Natural killer cell treated with Interleukin-12 subunit alpha and Interleukin-12 subunit beta and Interleukin-15 and Interleukin-18, amount 100 ng/mL, for 72 hours (primary cell): ENCODE measurements at regions not wholly inside any gene's neighbourhood (a gene's known extent, or its start where the extent isn't known, plus 50 kb on each side); places are given as distances from the start of the nearest gene placed in this dataset.

Source experiments
- ATAC-seq, 2 donors: fragments of 150-1000 bp; cut with Tn5 transposase in 1 of 2; sonication (Bioruptor Pico), chemical (Tn5 transposase) in 1 of 2; 2 replicates each; pipeline ENCODE4 v1.10.0; 2021
- DNase-seq: peaks from one replicate; pipeline ENCODE4 v3.0.0; 2022; ENCODE audit warnings: low spot score
- H3K27ac Mint-ChIP-seq, 2 donors: 1 replicate in 1 of 2; 2 replicates in 1 of 2; pipeline ENCODE4 v1.8.0; 2022; ENCODE audit warnings: mixed read lengths in 2 of 2, mild to moderate bottlenecking in 1 of 2, moderate library complexity in 1 of 2
- H3K27me3 Mint-ChIP-seq, 2 donors: 1 replicate in 1 of 2; 2 replicates in 1 of 2; pipeline ENCODE4 v1.8.0; 2022; ENCODE audit warnings: mixed read lengths in 2 of 2
- H3K36me3 Mint-ChIP-seq: one replicate; pipeline ENCODE4 v1.8.0; 2022; ENCODE audit warnings: mixed read lengths
- H3K4me1 Mint-ChIP-seq, 2 donors: 1 replicate in 1 of 2; 2 replicates in 1 of 2; pipeline ENCODE4 v1.8.0; 2022; ENCODE audit warnings: low read depth in 2 of 2, mixed read lengths in 2 of 2, mild to moderate bottlenecking in 1 of 2
- H3K4me3 Mint-ChIP-seq: one replicate; pipeline ENCODE4 v1.8.0; 2022; ENCODE audit warnings: mixed read lengths
- H3K9me3 Mint-ChIP-seq: 2 replicates; pipeline ENCODE4 v1.8.0; 2022; ENCODE audit warnings: mixed read lengths

GRCh38 chr2:66382091-66382490 lies 52.8 kb upstream of the MEIS1 start:
- H3K36me3 Mint-ChIP-seq = no peaks in the 10 kb centered on the region
- no peak overlapping the region for H3K27ac Mint-ChIP-seq
- peaks cover 5% of the 10 kb centered on the region for H3K9me3 Mint-ChIP-seq
- no peak for DNase-seq
- no peaks in the 10 kb centered on the region for H3K4me1 Mint-ChIP-seq
- no peak overlapping the region for H3K4me3 Mint-ChIP-seq
- peaks cover 0 to 4% of the 10 kb centered on the region in 2 donors for H3K27me3 Mint-ChIP-seq
- no peak for ATAC-seq

GRCh38 chr2:66379473-66379872 lies 55.5 kb upstream of the MEIS1 start:
- Mint-ChIP-seq H3K9me3 (peaks cover 5% of the 10 kb centered on the region), H3K36me3 (no peaks in the 10 kb centered on the region), H3K27ac (no peak overlapping the region), H3K4me1 (no peaks in the 10 kb centered on the region), H3K27me3 (peaks cover 0 to 4% of the 10 kb centered on the region in 2 donors), H3K4me3 (no peak overlapping the region)
- no peak for DNase-seq
- no peak for ATAC-seq

GRCh38 chr2:66377832-66378231 lies 57.1 kb upstream of the MEIS1 start:
- Mint-ChIP-seq H3K36me3 (no peaks in the 10 kb centered on the region), H3K27me3 (peaks cover 0 to 4% of the 10 kb centered on the region in 2 donors), H3K27ac (no peak overlapping the region), H3K4me3 (no peak overlapping the region), H3K9me3 (peaks cover 5% of the 10 kb centered on the region), H3K4me1 (no peaks in the 10 kb centered on the region)
- no peak for ATAC-seq
- no peak for DNase-seq

GRCh38 chr2:66370824-66371223 lies 64.1 kb upstream of the MEIS1 start:
- no peak for ATAC-seq
- no peak for DNase-seq
- no peak overlapping the region for H3K4me3 Mint-ChIP-seq
- H3K4me1 Mint-ChIP-seq = no peaks in the 10 kb centered on the region
- H3K27ac Mint-ChIP-seq = no peak overlapping the region
- no peaks in the 10 kb centered on the region for H3K9me3 Mint-ChIP-seq
- H3K27me3 Mint-ChIP-seq = no peaks in the 10 kb centered on the region
- H3K36me3 Mint-ChIP-seq = no peaks in the 10 kb centered on the region

- Mint-ChIP-seq H3K27me3 (no peaks in the 10 kb centered on the region), H3K9me3 (no peaks in the 10 kb centered on the region), H3K27ac (no peak overlapping the region), H3K4me1 (no peaks in the 10 kb centered on the region), H3K4me3 (no peak overlapping the region), H3K36me3 (no peaks in the 10 kb centered on the region)
- DNase-seq = no peak
- ATAC-seq = no peak
These were observed 68.3 kb upstream of the MEIS1 start for GRCh38 chr2:66366619-66367018.

- ATAC-seq (no peak), DNase-seq (no peak)
- Mint-ChIP-seq H3K4me1 (no peaks in the 10 kb centered on the region), H3K27ac (no peak overlapping the region), H3K36me3 (no peaks in the 10 kb centered on the region), H3K27me3 (no peaks in the 10 kb centered on the region), H3K4me3 (no peak overlapping the region), H3K9me3 (no peaks in the 10 kb centered on the region)
These were observed 70.2 kb upstream of the MEIS1 start for GRCh38 chr2:66364495-66365333.

- ATAC-seq = no peak
- Mint-ChIP-seq H3K4me3 (no peak overlapping the region), H3K9me3 (no peaks in the 10 kb centered on the region), H3K4me1 (no peaks in the 10 kb centered on the region), H3K27ac (no peak overlapping the region), H3K27me3 (no peaks in the 10 kb centered on the region), H3K36me3 (no peaks in the 10 kb centered on the region)
- no peak for DNase-seq
These were observed 72.2 kb upstream of the MEIS1 start for GRCh38 chr2:66362701-66363100.

- Mint-ChIP-seq H3K27ac (no peak overlapping the region), H3K27me3 (no peaks in the 10 kb centered on the region), H3K9me3 (peaks cover 9% of the 10 kb centered on the region), H3K36me3 (peaks cover under 1% of the 10 kb centered on the region), H3K4me3 (no peak overlapping the region), H3K4me1 (no peaks in the 10 kb centered on the region)
- no peak for DNase-seq
- ATAC-seq = peak in 1 of 2 donors; percentile 43
These were observed 88.7 kb upstream of the MEIS1 start for GRCh38 chr2:66346231-66346664.

GRCh38 chr2:66344087-66344663 lies 90.8 kb upstream of the MEIS1 start:
- no peak overlapping the region for H3K4me3 Mint-ChIP-seq
- no peaks in the 10 kb centered on the region for H3K27me3 Mint-ChIP-seq
- H3K36me3 Mint-ChIP-seq = no peaks in the 10 kb centered on the region
- DNase-seq (no peak), ATAC-seq (no peak)
- no peaks in the 10 kb centered on the region for H3K4me1 Mint-ChIP-seq
- H3K27ac Mint-ChIP-seq = no peak overlapping the region
- H3K9me3 Mint-ChIP-seq = peaks cover 9% of the 10 kb centered on the region

- Mint-ChIP-seq H3K4me1 (no peaks in the 10 kb centered on the region), H3K27me3 (no peaks in the 10 kb centered on the region), H3K4me3 (no peak overlapping the region), H3K36me3 (no peaks in the 10 kb centered on the region), H3K9me3 (peaks cover 9% of the 10 kb centered on the region), H3K27ac (no peak overlapping the region)
- DNase-seq = no peak
- ATAC-seq = no peak
These were observed 91.7 kb upstream of the MEIS1 start for GRCh38 chr2:66343259-66343658.

GRCh38 chr2:66340521-66340920 lies 94.4 kb upstream of the MEIS1 start:
- Mint-ChIP-seq H3K27ac (no peak overlapping the region), H3K9me3 (peaks cover 6% of the 10 kb centered on the region), H3K27me3 (no peaks in the 10 kb centered on the region), H3K4me3 (no peak overlapping the region), H3K4me1 (no peaks in the 10 kb centered on the region), H3K36me3 (no peaks in the 10 kb centered on the region)
- DNase-seq (no peak), ATAC-seq (no peak)

GRCh38 chr2:66334237-66335029 lies 100.5 kb upstream of the MEIS1 start:
- no peak for DNase-seq
- no peak overlapping the region for H3K27ac Mint-ChIP-seq
- ATAC-seq = no peak
- no peaks in the 10 kb centered on the region for H3K9me3 Mint-ChIP-seq
- no peaks in the 10 kb centered on the region for H3K27me3 Mint-ChIP-seq
- no peak overlapping the region for H3K4me3 Mint-ChIP-seq
- H3K36me3 Mint-ChIP-seq = no peaks in the 10 kb centered on the region
- H3K4me1 Mint-ChIP-seq = no peaks in the 10 kb centered on the region

GRCh38 chr2:66331176-66331575 lies 103.7 kb upstream of the MEIS1 start:
- Mint-ChIP-seq H3K27me3 (no peaks in the 10 kb centered on the region), H3K36me3 (no peaks in the 10 kb centered on the region), H3K4me1 (no peaks in the 10 kb centered on the region), H3K27ac (no peak overlapping the region), H3K9me3 (no peaks in the 10 kb centered on the region), H3K4me3 (no peak overlapping the region)
- DNase-seq = no peak
- ATAC-seq = no peak

- Mint-ChIP-seq H3K4me1 (no peaks in the 10 kb centered on the region), H3K36me3 (no peaks in the 10 kb centered on the region)
These were observed 105.8 kb upstream of the MEIS1 start for GRCh38 chr2:66329081-66329605.

More at GRCh38 chr2:66329081-66329605, 105.8 kb upstream of the MEIS1 start:
- H3K4me3 Mint-ChIP-seq = no peak overlapping the region
- H3K27ac Mint-ChIP-seq = no peak overlapping the region
- no peak for DNase-seq
- no peaks in the 10 kb centered on the region for H3K9me3 Mint-ChIP-seq
- ATAC-seq = no peak
- no peaks in the 10 kb centered on the region for H3K27me3 Mint-ChIP-seq
